ENCODE measurements at regions not wholly inside any gene's neighbourhood (a gene's known extent, or its start where the extent isn't known, plus 50 kb on each side); places are given as distances from the start of the nearest gene placed in this dataset.

- DNase-seq = no peak
Measured at GRCh38 chr9:89655990-89656657, 51.3 kb downstream of the GADD45G start.

DNA sequence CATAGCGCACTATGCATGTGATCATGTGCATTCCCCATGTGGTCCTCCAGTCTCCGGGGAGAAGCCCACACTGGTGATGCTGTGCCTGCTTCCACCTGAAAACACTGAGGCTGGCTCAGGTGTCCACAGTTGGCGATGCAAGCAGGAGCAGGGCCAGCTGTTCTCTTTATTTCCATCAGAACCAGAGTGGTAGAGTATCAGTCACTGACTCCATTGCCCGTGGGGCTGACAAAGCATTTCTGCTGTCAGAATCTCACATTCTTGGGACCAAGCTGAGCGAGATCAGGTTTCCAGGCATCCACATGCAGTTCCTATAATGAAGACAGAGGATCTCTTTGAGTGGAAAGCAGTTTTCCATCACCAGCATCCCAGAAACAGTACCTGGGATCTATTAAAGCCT, 52.5 kb downstream of the GADD45G start:
- DNase-seq = no peak

GRCh38 chr9:89657765-89658164, 53.0 kb downstream of the GADD45G start:
- no peak for DNase-seq

DNA sequence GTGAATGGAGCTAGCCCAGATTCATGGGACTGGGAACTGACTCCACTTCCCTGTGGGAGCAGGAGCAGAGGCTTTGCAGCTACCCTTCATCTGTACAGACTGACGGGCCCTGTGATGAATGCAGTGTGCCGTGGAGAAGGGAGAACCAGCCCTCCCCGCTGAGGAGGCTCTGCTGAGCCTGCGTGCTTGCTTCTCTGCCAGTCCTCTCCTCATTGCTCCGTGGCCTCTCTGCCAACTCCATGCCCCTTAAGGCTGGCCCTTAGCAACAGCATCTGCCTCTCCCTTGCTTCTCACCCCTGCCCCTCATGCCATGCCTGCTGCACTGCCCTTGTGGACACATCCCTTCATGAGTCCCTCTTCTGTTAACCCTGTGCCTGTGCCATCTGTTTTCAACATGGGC, 53.6 kb downstream of the GADD45G start:
- no peak for DNase-seq

GRCh38 chr9:89658931-89659330, 54.1 kb downstream of the GADD45G start:
- no peak for DNase-seq

- no peak for DNase-seq
Measured at GRCh38 chr9:89659473-89659872, 54.7 kb downstream of the GADD45G start.

GRCh38 chr9:89659891-89660685, 55.3 kb downstream of the GADD45G start:
- DNase-seq = no peak

GRCh38 chr9:89661391-89661949, 56.7 kb downstream of the GADD45G start:
- no peak for DNase-seq

DNA sequence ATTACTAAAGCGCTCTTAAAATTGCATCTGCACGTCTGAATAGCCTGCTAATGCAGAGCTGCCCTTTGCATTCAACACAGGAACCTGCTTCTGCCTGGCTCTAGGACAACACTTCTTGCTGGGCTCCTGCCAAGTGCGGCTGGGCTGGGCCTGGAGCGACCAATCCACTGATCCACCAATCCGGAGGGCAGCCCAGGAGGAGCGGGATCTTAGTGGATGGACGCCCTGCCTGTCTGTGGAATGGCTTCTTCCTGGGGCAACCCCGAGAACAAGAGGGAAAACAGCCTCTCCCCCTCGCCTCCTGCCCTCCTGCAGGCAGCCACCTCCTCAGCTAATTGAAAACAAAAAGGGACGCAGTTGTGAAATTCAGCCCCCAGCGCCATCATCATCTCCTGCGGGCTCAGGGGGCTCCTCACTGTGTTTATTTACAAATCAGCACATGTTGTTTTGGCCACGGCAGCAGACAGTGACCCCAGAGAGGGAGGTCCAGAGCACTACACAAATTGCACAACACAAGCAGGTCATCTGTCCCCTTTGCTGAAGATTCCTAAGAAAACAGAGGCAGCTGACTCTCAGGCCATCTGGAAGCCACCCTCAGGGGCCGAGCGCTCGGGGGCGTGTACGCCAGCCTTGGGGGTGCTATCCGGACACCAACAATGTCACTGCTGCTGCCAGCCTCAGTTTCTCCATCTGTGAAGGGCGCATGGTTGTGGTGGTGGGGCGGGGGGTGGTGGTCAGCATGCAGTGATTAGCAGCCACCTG, 57.3 kb downstream of the GADD45G start:
- peak; percentile 91 to 100 (median 99) for DNase-seq

DNA sequence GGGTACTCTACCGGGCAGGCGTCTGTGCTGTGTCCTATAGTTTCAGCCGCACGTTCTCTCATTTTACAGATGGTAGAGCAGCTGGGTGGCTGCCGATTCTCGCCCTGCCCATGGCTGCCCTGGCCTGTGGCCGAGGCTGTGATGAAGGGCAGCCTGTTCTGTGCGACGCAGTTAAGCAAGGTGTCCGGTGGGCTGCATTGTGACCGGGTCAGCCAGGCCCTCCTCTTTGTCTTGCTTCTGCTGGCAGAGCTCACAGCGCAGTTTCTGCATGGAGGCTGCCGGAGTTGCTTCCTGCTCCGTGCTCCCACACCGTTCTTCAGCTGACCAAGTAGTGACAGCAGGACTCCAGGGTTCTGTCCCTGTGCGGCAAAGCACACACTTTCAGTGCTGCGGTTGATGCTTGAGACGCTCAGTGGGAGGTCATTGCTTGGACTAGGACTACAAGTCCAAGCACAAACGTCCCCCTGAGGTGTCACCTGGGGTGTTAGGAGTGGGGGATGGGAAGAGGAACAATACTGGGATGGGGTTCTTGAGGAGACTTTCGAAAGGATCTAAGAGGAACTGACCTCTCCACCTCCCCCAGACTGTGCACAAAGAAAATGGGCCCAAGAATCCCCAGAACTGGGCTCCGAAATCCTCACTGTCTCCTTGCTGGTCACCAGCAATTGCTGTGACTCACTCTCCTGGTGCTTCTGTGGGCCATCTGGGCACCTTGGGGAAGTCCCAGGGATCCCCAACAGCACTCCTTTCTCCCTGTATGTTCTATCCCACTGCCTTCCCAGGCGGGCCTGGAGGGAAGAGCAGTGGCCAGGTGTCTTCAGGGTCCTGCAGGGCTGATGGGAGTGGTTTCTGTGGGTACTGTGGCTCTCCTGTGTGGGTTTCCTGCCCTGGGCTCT, 58.2 kb downstream of the GADD45G start:
- peak in 2 of 3 experiments; percentile 67 to 73 for DNase-seq

- no peak for DNase-seq
Measured at GRCh38 chr9:89663614-89663970, 58.8 kb downstream of the GADD45G start.

DNA sequence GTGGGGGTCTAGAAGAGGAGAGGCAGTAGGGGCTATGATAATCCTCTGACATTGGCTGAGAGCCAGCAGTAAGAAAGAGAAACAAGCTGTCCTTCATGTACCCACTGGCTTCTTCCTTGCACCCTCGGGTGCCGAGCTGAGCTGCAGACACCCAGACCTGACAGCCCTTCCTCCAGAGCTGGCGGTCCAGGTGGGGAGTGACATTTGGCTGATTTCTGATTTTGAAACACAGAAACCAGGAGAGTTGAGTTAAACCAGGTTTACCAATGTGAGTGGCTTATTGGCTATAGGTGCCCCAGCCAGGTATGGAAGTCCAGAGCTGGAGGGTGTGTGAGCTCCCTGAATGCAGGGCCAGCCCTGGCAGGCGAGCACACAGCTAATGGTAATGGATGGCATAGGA, 59.2 kb downstream of the GADD45G start:
- DNase-seq = no peak

DNA sequence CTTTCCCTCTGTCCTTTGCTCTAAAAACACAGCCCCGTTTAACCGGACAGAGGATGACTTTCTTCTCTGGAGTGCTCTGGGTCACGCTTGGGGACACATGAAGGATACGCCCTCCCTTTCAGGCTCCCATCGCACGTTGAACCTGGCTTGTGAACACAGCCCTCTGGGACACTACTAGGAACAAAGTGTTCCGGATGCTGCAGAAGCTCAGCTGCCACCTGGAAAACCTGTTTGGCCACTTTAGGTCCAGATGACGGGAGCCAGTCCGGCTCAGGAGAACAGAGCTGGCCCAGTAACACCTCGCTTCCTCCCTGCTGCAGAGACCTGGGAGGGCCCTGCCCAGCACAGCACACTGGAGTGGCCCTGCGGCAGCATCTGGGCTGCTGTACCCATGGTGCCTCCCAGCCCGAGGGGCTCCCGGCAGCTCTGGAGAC, 60.1 kb downstream of the GADD45G start:
- peak; percentile 68 to 93 (median 78) for DNase-seq

GRCh38 chr9:89666364-89666763, 61.6 kb downstream of the GADD45G start:
- no peak for DNase-seq

- no peak for DNase-seq
Measured at GRCh38 chr9:89666950-89667349, 62.1 kb downstream of the GADD45G start.

- DNase-seq = peak; percentile 60 to 86 (median 71)
Measured at GRCh38 chr9:89667726-89668125, 62.9 kb downstream of the GADD45G start.

DNA sequence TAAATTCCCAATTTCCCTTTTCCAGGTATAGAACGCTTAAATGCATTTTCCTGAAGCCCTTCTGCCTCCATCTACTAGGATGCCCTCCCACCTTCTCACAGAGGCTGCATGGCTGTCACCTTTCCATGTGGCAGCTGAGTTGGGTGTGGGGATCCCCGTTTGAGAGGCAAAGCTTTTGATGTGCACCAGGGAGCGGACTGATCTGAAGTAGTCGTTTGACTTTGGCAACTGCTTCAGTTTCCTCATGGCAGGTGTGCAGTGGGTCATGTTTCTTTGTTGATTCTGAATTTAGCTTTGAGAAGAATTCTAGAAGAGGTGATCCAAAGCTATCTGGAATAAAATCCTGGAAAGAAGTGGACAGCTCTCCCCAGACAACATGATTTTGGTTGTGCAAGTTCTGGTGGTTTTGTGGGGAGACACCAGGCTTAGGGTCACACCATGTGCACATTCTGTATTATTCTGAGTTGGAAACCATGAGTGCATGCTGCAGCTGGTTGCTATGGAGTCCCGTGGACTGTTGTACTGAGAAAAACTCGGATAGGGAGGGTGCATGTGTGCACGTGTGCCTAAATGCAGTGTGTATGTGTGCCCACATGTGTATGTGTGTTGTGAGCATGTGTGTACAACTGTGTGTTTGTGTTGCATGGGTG, 63.5 kb downstream of the GADD45G start:
- DNase-seq = peak; percentile 64 to 70 (median 69)

DNA sequence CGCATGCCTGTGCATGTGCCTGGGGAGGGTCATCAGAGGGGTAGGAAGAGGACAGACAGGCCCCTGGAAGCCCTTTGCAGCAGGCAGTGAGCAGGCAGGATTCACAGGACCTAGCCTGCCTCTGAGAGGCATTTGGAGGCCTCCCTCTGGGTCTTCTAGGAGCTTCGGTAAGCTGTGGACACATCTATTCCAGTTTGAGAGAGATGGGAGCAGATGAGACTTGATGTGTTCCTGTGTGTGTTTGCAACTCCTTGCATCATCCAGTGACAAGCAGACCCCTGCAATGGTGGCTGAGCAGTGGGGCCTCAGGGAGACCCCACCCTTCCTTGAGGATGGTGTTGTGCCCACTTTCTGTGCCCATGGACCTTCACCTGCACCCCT, 64.0 kb downstream of the GADD45G start:
- DNase-seq = no peak

DNA sequence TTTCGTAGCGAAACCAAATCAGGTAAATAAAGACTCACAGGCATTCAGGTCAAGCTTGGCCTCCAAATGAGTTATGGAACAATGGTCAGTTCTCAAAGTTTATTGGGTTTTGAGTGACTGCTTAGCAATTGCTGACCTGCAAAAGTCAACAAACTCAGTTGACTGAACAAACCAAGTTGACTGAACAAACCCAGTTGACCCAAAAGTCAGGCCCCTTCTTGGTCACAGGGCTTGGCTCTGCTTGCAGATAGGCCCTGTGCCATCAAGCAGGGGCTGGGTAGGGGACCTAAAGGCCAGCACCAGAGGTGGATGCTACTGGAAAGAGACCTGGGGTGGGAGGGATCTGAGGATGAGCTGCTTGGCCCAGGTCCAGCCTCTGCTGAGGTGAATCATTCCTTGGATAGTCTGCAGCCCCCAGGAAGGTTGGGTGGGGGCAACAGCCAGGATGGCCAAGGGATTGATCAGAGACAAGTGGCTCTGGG, 64.6 kb downstream of the GADD45G start:
- DNase-seq = no peak

GRCh38 chr9:89670114-89670513, 65.3 kb downstream of the GADD45G start:
- DNase-seq = no peak

DNA sequence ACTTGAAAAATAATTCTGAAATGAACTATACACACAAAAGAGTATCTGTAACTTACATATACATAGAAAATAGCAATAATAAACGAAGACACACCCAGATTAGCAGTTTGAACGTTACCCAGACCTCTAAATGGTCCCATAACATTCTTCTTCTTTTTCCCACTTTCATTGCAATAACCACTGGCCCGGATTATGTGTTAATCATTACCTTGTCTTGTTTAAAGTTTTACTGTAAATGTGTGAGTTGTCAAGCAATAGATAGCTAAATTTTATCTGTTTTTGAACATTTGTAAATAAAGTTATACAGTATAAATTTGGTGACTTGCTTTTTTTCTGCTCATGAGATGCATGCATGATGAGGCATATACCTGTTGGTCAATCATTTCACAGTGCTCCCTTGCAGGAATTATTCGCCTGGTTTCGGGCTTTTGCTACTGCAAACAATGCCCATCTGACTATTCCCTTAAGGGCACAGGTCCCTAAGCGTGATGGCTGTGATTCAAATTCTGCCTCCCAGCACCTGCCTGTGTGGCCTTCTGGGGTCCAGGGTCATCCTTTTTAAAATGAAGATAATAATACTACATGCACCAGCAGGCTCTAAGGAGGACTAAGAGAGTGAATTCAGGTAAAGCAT, 66.1 kb downstream of the GADD45G start:
- no peak for DNase-seq

Measured in NCI-H1417 (cell line).